PC-3 (cell line): ENCODE measurements at regions not wholly inside any gene's neighbourhood (a gene's known extent, or its start where the extent isn't known, plus 50 kb on each side); places are given as distances from the start of the nearest gene placed in this dataset.

ENCODE experiments used
- EZH2 ChIP-seq: fragments of 300-600 bp; sonication (generic); IDR thresholded peaks from one replicate; pipeline ENCODE4 v1.6.1; 2017; ENCODE audit warnings: antibody characterized with exemption, mild to moderate bottlenecking, low read length; ENCODE audit not compliant: unreplicated experiment
- EZH2phosphoT487 ChIP-seq: fragments of 300-600 bp; sonication (generic); IDR thresholded peaks from 2 replicates; pipeline ENCODE4 v1.6.1; 2018; ENCODE audit warnings: mild to moderate bottlenecking, antibody characterized with exemption, low read length, borderline replicate concordance
- TF ChIP-seq, protein P1 (sequence below): fragments of 300-600 bp; sonication (generic); conservative IDR thresholded peaks from 2 replicates; pipeline ENCODE4 v1.5.1; 2017; ENCODE audit warnings: antibody characterized with exemption, low read depth, mild to moderate bottlenecking, low read length

DNA sequence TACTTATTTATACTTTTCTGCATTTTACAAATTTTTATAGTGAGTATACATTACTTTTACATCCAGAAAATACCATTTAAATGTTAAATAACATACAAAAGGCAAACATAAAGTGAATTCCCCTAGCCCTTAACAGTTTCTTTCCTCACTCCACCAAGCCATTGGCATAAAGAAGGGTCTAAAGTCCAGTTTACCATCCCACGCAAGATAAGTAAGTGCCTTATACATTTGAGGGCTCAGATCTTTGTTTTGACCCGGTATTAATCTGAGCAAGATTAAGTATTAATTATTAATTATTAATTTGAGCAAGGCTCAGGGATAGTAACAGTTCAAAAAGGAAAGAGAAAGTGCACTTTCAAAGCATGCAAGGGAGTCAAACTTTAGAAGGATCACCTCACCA is 182.9 kb downstream of the DICER1 start:
- TF ChIP-seq, protein P1, sequence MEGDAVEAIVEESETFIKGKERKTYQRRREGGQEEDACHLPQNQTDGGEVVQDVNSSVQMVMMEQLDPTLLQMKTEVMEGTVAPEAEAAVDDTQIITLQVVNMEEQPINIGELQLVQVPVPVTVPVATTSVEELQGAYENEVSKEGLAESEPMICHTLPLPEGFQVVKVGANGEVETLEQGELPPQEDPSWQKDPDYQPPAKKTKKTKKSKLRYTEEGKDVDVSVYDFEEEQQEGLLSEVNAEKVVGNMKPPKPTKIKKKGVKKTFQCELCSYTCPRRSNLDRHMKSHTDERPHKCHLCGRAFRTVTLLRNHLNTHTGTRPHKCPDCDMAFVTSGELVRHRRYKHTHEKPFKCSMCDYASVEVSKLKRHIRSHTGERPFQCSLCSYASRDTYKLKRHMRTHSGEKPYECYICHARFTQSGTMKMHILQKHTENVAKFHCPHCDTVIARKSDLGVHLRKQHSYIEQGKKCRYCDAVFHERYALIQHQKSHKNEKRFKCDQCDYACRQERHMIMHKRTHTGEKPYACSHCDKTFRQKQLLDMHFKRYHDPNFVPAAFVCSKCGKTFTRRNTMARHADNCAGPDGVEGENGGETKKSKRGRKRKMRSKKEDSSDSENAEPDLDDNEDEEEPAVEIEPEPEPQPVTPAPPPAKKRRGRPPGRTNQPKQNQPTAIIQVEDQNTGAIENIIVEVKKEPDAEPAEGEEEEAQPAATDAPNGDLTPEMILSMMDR, result no peak
- TF ChIP-seq EZH2 (no peak), EZH2phosphoT487 (no peak)
